Stimulated activated CD8-positive, alpha-beta memory T cell treated with anti-CD3 and anti-CD28 coated beads, Interleukin-2, amount 100 ng/mL, for 48 hours (primary cell): ENCODE measurements at regions not wholly inside any gene's neighbourhood (a gene's known extent, or its start where the extent isn't known, plus 50 kb on each side); places are given as distances from the start of the nearest gene placed in this dataset.
"Not testable (repeated sequence)": the region's sequence is repeated elsewhere in the genome, so short reads cannot be mapped to it uniquely, and the experiment has no call there.

Experiments used
- DNase-seq, 2 donors: peaks; one replicate each; pipeline ENCODE4 v3.0.0-alpha.2; 2020; ENCODE audit warnings: low read depth in 2 of 2

DNA sequence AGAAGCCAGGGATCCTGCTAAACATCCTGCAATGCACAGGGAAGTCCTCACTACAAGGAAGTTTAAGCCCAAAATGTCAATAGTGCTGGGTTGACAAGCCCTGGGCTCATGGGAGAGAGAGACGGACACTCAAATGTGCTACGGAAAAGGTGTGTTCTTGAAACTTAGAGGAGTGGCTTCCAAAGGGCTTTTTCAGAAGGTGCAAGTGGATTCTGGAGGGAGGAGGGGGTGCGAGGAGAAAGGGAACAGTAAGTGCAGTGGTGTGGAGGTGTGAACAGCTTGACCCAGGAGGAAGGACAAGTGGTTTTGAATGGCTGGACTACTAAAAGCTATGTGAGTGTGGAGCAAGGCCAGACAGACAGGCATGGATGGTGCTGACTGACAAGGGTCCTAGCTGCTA lies 50.4 kb upstream of the CECR2 start:
- no peak for DNase-seq

GRCh38 chr22:17315310-17315709 lies 54.0 kb upstream of the CECR2 start:
- DNase-seq, result no peak

DNA sequence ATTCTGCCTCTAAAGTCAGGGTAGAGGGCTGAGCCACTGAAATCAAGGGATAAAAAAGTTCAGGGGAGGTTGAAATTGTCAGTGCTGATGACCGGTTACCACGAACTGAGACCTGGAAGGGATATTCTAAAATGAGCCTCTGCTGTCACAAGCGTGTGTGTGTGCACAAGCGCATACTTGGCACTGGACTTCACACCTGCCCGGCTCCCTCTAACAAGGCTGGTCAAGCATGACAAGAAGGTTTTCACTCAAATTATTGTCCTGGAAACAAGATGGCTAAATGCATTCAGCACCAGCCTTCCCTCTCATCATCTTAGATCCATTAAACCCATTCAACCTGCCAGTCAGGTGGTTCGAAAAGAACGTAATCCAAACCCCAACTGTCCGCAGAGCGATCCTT lies 54.8 kb upstream of the CECR2 start:
- no peak for DNase-seq

DNA sequence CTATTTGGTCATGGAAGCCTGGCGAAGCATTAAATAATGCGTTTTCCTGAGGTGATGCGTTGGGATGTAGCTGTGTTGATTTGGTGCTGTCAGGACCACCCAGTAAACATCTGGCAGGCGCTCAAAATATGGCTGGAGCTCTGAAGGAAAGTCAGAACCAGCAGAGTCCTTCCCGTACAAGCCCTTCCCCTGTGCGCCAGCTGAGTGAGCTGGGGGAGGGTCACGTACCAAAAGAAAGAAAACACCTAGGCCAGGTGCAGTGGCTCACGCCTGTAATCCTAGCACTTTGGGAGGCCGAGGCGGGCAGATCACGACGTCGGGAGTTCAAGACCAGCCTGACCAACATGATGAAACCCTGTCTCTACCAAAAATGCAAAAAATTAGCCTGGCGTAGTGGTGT lies 55.6 kb upstream of the CECR2 start:
- DNase-seq, result no peak

- DNase-seq, result no peak
These were observed 61.7 kb upstream of the CECR2 start for GRCh38 chr22:17307566-17307965.

- DNase-seq, result no peak
These were observed 64.2 kb upstream of the CECR2 start for GRCh38 chr22:17305076-17305475.

- DNase-seq, result peak; percentile 19 to 40
These were observed 65.2 kb upstream of the CECR2 start for GRCh38 chr22:17303840-17304779.

DNA sequence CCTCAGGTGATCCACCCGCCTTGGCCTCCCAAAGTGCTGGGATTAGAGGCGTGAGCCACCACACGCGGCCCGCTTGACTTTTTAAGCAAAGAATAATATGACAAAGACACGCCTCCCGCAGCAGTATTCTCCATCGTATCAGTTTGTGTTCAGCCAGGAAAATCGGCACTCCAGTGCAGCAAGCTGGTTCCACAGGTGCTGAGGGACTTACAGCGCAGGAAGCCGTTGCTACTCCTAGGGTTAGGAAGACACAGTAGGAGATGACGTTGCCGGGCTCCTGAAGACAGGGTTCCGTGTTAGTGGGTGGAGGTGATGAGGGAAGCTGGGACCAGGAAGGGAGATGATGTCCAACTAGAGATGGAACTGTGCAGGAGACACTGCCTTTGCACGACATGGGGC lies 65.8 kb upstream of the CECR2 start:
- DNase-seq, result no peak

- no peak for DNase-seq
These were observed 66.6 kb upstream of the CECR2 start for GRCh38 chr22:17302616-17303015.

- DNase-seq, result no peak
These were observed 68.3 kb upstream of the CECR2 start for GRCh38 chr22:17300926-17301325.

DNA sequence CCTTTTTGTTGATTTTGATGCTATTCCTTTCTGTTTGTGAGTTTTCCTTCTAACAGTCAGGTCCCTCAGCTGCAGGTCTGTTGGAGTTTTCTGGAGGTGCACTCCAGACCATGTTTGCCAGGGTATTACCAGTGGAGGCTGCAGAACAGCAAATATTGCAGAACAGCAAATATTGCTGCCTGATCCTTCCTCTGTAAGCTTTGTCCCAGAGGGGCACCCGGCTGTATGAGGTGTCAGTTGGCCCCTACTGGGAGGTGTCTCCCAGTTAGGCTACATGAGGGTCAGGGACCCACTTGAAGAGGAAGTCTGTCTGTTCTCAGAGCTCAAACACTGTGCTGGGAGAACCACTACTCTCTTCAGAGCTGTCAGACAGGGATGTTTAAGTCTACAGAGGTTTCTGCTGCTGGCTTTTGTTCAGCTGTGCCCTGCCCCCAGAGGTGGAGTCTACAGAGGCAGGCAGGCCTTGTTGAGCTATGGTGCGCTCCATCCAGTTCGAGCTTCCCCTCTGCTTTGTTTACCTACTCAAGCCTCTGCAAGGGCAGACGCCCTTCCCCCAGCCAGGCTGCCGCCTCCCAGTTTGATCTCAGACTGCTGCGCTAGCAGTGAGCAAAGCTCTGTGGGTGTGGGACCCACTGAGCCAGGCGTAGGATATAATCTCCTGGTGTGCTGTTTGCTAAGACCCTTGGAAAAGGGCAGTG lies 70.3 kb upstream of the CECR2 start:
- not testable (repeated sequence) for DNase-seq

DNA sequence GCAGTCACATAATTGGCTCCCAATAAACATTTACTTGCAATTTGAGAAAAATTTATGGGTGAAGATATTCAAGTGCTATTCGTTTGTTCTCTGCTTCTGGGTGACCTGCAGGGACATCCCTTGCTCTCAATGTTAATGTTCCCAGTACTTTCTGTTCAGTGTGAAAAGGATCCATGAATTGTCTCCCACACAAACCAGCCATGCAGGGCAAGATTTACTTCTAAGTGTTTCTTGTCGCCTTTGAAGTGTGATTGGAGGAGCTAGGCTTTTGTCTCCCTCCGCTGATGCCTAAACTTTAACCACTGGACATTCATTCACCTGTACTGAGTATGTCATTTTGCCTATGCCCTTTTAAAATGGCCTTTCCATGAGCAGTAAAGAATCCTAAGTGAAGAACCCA lies 66.4 kb upstream of the ADA2 start:
- DNase-seq, result no peak

GRCh38 chr22:17284888-17285287 lies 65.7 kb upstream of the ADA2 start:
- DNase-seq, result no peak

- no peak for DNase-seq
These were observed 65.2 kb upstream of the ADA2 start for GRCh38 chr22:17284466-17284865.

GRCh38 chr22:17283865-17284264 lies 64.6 kb upstream of the ADA2 start:
- DNase-seq, result not testable (repeated sequence)

DNA sequence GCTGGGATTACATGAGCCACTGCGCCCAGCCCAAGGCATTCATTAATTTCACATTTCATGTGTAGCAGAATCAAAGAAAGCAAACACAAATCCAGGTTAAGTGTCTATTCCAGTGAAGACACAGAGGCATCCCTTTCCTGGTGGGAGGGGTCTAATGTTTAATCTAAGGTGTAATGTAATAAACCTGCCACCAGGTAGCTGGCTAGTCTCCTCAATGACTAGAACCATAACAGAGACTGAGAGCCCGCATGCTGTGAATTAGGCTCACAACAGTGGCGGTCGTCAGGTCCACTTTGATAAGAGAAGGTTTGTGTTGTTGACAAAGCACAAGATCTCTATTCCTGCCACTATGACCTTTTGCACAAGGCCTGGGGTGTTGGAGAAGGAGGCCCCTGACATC lies 64.2 kb upstream of the ADA2 start:
- DNase-seq, result no peak

- DNase-seq, result no peak
These were observed 62.2 kb upstream of the ADA2 start for GRCh38 chr22:17281440-17281841.

GRCh38 chr22:17281026-17281425 lies 61.8 kb upstream of the ADA2 start:
- no peak for DNase-seq

DNA sequence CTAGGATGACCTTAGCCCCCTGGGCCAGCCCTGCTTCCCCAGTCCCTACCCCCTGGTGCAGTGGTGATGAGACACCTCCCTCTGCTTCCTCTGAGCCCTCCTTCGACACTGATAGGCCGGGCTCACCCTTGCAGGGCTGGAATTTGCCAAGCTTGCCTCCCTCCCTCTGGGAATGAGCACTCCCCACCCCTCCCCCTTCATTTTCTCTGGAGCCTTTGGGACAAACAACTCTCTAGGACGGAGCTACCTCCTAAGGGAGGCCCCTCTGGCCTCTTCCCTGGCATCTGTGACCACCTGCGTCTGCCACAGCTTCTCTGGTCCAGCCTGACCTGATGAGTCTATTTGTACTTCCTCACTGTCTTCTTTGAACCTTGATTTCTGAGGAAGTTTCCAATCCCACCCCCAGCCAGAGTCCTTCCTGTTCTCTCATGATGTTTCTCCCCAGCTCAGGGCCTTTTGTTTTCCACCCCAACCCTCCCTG lies 53.3 kb upstream of the ADA2 start:
- DNase-seq, result no peak

- no peak for DNase-seq
These were observed 52.6 kb upstream of the ADA2 start for GRCh38 chr22:17271711-17272451.

DNA sequence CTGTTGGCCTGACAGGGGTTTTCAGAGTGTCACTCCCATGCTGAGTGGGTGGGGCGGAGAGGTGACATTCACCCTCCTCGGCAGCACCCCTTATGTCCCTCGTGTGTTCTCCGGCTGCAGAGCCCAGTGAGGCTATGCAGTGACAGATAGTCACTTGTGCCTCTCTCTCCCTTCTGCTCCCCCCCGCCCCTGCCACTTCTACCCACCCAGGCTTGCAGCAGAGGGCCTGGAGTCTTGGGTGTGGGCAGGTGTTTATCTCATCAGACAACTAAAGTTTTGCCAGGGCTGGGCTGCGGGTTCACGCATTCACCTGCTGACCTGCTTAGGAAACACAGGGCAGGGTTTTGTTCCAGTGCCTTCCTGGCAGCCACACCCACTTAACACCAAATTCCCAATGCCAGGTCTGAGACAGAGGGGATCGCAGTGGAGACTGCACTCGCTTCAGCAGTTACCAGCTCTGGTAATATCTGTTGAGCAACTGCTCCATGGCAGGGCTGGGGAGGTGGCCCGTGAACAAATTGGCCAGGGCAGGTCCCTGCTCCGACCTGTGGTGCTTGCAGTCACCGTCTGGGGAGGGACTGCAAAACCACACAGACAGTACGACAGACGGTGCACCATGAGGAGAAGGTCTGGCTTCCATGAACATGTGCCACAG lies 50.5 kb upstream of the ADA2 start:
- no peak for DNase-seq

DNA sequence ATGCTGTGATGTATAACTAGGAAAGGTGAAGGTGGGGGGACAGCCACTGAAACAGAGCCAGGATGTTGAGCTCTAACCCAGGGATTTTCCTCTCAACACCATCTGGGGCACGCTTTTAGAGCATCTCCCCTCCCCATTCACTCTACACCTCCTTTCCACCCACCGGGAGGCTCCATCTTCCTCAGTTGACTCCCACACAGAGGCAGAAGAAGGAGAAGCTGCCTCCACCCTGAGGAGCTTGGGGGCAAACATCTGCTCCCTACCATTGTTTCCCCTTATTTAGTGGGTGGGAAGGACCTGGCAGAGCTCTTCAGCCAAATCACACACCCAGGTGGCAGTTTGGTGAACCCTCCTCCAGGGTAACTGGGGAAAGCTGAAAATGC lies 50.0 kb upstream of the ADA2 start:
- no peak for DNase-seq
